Mesenchymal stem cell (in vitro differentiated cells and primary cell): ENCODE measurements at regions not wholly inside any gene's neighbourhood (a gene's known extent, or its start where the extent isn't known, plus 50 kb on each side); places are given as distances from the start of the nearest gene placed in this dataset.

Source experiments
- DNase-seq: peaks from one replicate; pipeline ENCODE4 v3.0.0-alpha.2; 2013
- H2AFZ ChIP-seq: one replicate; pipeline ENCODE4 v1.6.1; 2013; ENCODE audit warnings: low read depth, mild to moderate bottlenecking, control low read depth, inconsistent platforms, low read length, moderate library complexity
- H2AK5ac ChIP-seq: 2 replicates; pipeline ENCODE4 v1.6.1; 2013; ENCODE audit warnings: low read length, moderate library complexity, mild to moderate bottlenecking, inconsistent platforms; ENCODE audit not compliant: severe bottlenecking
- H2BK120ac ChIP-seq: one replicate; pipeline ENCODE4 v1.6.1; 2013; ENCODE audit warnings: low read depth, mild to moderate bottlenecking, inconsistent platforms, low read length, moderate library complexity
- H2BK12ac ChIP-seq, 2 experiments: one replicate each; pipeline ENCODE4 v1.6.1; 2013; ENCODE audit warnings: inconsistent platforms in 2 of 2, low read length in 2 of 2, mild to moderate bottlenecking in 2 of 2, moderate library complexity in 2 of 2, control low read depth in 1 of 2
- H2BK15ac ChIP-seq: one replicate; pipeline ENCODE4 v1.6.1; 2013; ENCODE audit warnings: mild to moderate bottlenecking, low read depth, inconsistent platforms; ENCODE audit not compliant: poor library complexity, severe bottlenecking
- H2BK5ac ChIP-seq: 2 replicates; pipeline ENCODE4 v1.6.1; 2013; ENCODE audit warnings: low read depth, mild to moderate bottlenecking, low read length, control low read depth, inconsistent platforms; ENCODE audit not compliant: poor library complexity, severe bottlenecking
- H3K14ac ChIP-seq, 2 experiments: one replicate each; pipeline ENCODE4 v1.6.1; 2013; ENCODE audit warnings: inconsistent platforms in 2 of 2, low read length in 2 of 2, control low read depth in 1 of 2, mild to moderate bottlenecking in 1 of 2, moderate library complexity in 1 of 2
- H3K18ac ChIP-seq, 2 experiments: one replicate each; pipeline ENCODE4 v1.6.1; 2013; ENCODE audit warnings: inconsistent platforms in 2 of 2, low read length in 2 of 2, control low read depth in 1 of 2, low read depth in 1 of 2, mild to moderate bottlenecking in 1 of 2
- H3K23ac ChIP-seq, 2 experiments: one replicate each; pipeline ENCODE4 v1.6.1; 2013; ENCODE audit warnings: inconsistent platforms in 2 of 2, low read length in 2 of 2, mild to moderate bottlenecking in 2 of 2, moderate library complexity in 2 of 2, control low read depth in 1 of 2
- H3K27ac ChIP-seq: 2 replicates; pipeline ENCODE4 v1.5.1; 2013; ENCODE audit warnings: mild to moderate bottlenecking, moderate library complexity, low read length, control low read depth, inconsistent platforms; ENCODE audit not compliant: poor library complexity, severe bottlenecking
- H3K27me3 ChIP-seq, 2 experiments: 2 replicates each; pipeline versions ENCODE4 v1.6.1 to v1.7.0; 2013; ENCODE audit warnings: low read length in 2 of 2, mild to moderate bottlenecking in 2 of 2, moderate library complexity in 2 of 2, control low read depth in 1 of 2, inconsistent platforms in 1 of 2; ENCODE audit not compliant: control insufficient read depth in 1 of 2, insufficient read depth in 1 of 2
- H3K36me3 ChIP-seq, 2 experiments: 2 replicates each; pipeline versions ENCODE4 v1.6.1 to v1.7.0; 2013; ENCODE audit warnings: low read length in 2 of 2, control low read depth in 1 of 2, inconsistent platforms in 1 of 2, low read depth in 1 of 2, mild to moderate bottlenecking in 1 of 2; ENCODE audit not compliant: insufficient read depth in 2 of 2, control insufficient read depth in 1 of 2
- H3K4ac ChIP-seq, 2 experiments: one replicate each; pipeline ENCODE4 v1.6.1; 2013; ENCODE audit warnings: inconsistent platforms in 2 of 2, low read length in 2 of 2, mild to moderate bottlenecking in 2 of 2, moderate library complexity in 2 of 2, control low read depth in 1 of 2, low read depth in 1 of 2
- H3K4me1 ChIP-seq: 2 replicates; pipeline ENCODE4 v1.6.1; 2013; ENCODE audit warnings: low read depth, low read length, control low read depth; ENCODE audit not compliant: control insufficient read depth, insufficient read depth
- H3K4me2 ChIP-seq: 2 replicates; pipeline ENCODE4 v1.6.1; 2013; ENCODE audit warnings: low read length, mild to moderate bottlenecking, inconsistent platforms; ENCODE audit not compliant: poor library complexity, severe bottlenecking
- H3K4me3 ChIP-seq, 2 experiments: 2 replicates each; pipeline versions ENCODE4 v1.5.1 to v1.7.0; 2013; ENCODE audit warnings: low read length in 2 of 2, mild to moderate bottlenecking in 2 of 2, control low read depth in 1 of 2, low read depth in 1 of 2; ENCODE audit not compliant: insufficient read depth in 1 of 2
- H3K79me1 ChIP-seq: replicated peaks from 2 replicates; pipeline ENCODE4 v1.6.1; 2013; ENCODE audit warnings: mild to moderate bottlenecking, control low read depth, low read length, inconsistent platforms; ENCODE audit not compliant: poor library complexity, severe bottlenecking
- H3K9ac ChIP-seq: 2 replicates; pipeline ENCODE4 v1.7.0; 2013; ENCODE audit warnings: mild to moderate bottlenecking, low read length, moderate library complexity
- H3K9me3 ChIP-seq: 2 replicates; pipeline ENCODE4 v1.7.0; 2013; ENCODE audit warnings: mild to moderate bottlenecking, low read length; ENCODE audit not compliant: control insufficient read depth
- H4K8ac ChIP-seq: one replicate; pipeline ENCODE4 v1.6.1; 2013; ENCODE audit warnings: inconsistent platforms, mild to moderate bottlenecking, low read length, moderate library complexity
- H4K91ac ChIP-seq: one replicate; pipeline ENCODE4 v1.6.1; 2013; ENCODE audit warnings: mild to moderate bottlenecking, low read length, inconsistent platforms
- WGBS: methylation state at CpG from one replicate; pipeline ENCODE4 v1.1.7; 2013; ENCODE audit warnings: mixed read lengths; 5-methylcytosine and 5-hydroxymethylcytosine counted together

- Histone ChIP-seq H3K79me1 (no peaks in the 10 kb centered on the region), H3K18ac (no peak overlapping the region), H3K14ac (no peak overlapping the region), H3K4ac (no peak overlapping the region), H3K9ac (no peak overlapping the region), H2BK120ac (no peak overlapping the region), H2AFZ (no peak overlapping the region), H3K27ac (no peak overlapping the region), H2BK12ac (no peak overlapping the region), H2AK5ac (no peak overlapping the region), H3K36me3 (no peaks in the 10 kb centered on the region), H3K4me1 (no peaks in the 10 kb centered on the region), H3K4me2 (no peak overlapping the region), H2BK15ac (no peak overlapping the region), H2BK5ac (no peak overlapping the region), H4K91ac (no peak overlapping the region), H4K8ac (no peak overlapping the region), H3K4me3 (no peak overlapping the region), H3K23ac (no peak overlapping the region), H3K9me3 (no peaks in the 10 kb centered on the region), H3K27me3 (peaks cover 0 to 32% of the 10 kb centered on the region in 2 experiments)
- DNase-seq, result no peak
- WGBS, result over 99% methylated on average over 2 of the region's 3 CpGs
These were observed 286.9 kb upstream of the RUNX1 start for GRCh38 chr21:35335951-35336446.

- no peak overlapping the region for H3K9ac ChIP-seq
- no peak overlapping the region for H4K8ac ChIP-seq
- H3K79me1 ChIP-seq, result no peaks in the 10 kb centered on the region
- H2BK5ac ChIP-seq, result no peak overlapping the region
- no peak overlapping the region for H2AFZ ChIP-seq
- WGBS, result 91% methylated on average over 9 of the region's 9 CpGs
- no peak overlapping the region for H2AK5ac ChIP-seq
- no peak for DNase-seq
- H3K4ac ChIP-seq, result no peak overlapping the region
- H3K4me1 ChIP-seq, result no peaks in the 10 kb centered on the region
- H3K18ac ChIP-seq, result no peak overlapping the region
- H3K27me3 ChIP-seq, result peaks cover 0 to 40% of the 10 kb centered on the region in 2 experiments
- H4K91ac ChIP-seq, result no peak overlapping the region
- H3K4me2 ChIP-seq, result no peak overlapping the region
- H3K4me3 ChIP-seq, result no peak overlapping the region
- no peaks in the 10 kb centered on the region for H3K9me3 ChIP-seq
- no peak overlapping the region for H2BK12ac ChIP-seq
- no peak overlapping the region for H3K23ac ChIP-seq
- no peak overlapping the region for H2BK15ac ChIP-seq
- no peak overlapping the region for H2BK120ac ChIP-seq
- no peak overlapping the region for H3K14ac ChIP-seq
- H3K36me3 ChIP-seq, result no peaks in the 10 kb centered on the region
- no peak overlapping the region for H3K27ac ChIP-seq
These were observed 284.9 kb upstream of the RUNX1 start for GRCh38 chr21:35333831-35334618.

DNA sequence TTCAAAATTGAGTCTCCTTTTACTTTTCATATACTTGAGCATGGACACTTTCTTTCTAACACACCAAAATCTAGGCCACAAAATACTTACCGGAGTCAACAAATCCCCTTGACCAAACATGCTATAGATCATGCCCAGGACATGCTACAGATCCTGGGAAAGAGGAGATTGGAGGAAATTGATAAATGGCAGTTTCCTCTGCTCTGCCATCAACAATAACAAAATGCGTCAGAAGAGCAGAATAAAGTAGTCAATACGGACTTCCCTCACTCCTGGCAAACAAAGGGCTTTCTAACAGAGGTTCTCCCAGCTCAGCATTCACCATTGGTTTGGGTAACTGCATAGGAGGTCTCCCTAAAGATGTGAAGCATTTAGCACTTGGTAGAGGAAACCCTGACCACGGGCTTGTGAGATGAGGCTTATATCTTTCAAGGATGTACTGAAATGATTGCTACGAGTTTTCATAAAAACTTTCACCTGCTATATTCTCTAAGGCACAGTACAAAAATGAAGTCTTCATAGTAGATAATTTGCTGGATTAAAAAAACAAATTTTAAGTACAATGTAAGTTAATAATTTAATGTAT, 283.8 kb upstream of the RUNX1 start:
- Histone ChIP-seq H3K27me3 (peaks cover 0 to 46% of the 10 kb centered on the region in 2 experiments), H3K23ac (no peak overlapping the region), H4K91ac (no peak overlapping the region), H3K27ac (no peak overlapping the region), H3K36me3 (no peaks in the 10 kb centered on the region), H3K4me1 (no peaks in the 10 kb centered on the region), H4K8ac (no peak overlapping the region), H3K9ac (no peak overlapping the region), H3K9me3 (no peaks in the 10 kb centered on the region), H3K18ac (no peak overlapping the region), H2BK12ac (no peak overlapping the region), H3K4me3 (no peak overlapping the region), H2AFZ (no peak overlapping the region), H2AK5ac (no peak overlapping the region), H3K79me1 (no peaks in the 10 kb centered on the region), H3K4me2 (no peak overlapping the region), H3K4ac (no peak overlapping the region), H2BK15ac (no peak overlapping the region), H3K14ac (no peak overlapping the region), H2BK120ac (no peak overlapping the region), H2BK5ac (no peak overlapping the region)
- DNase-seq, result no peak
- WGBS, result 85% methylated on average over 2 of the region's 5 CpGs

DNA sequence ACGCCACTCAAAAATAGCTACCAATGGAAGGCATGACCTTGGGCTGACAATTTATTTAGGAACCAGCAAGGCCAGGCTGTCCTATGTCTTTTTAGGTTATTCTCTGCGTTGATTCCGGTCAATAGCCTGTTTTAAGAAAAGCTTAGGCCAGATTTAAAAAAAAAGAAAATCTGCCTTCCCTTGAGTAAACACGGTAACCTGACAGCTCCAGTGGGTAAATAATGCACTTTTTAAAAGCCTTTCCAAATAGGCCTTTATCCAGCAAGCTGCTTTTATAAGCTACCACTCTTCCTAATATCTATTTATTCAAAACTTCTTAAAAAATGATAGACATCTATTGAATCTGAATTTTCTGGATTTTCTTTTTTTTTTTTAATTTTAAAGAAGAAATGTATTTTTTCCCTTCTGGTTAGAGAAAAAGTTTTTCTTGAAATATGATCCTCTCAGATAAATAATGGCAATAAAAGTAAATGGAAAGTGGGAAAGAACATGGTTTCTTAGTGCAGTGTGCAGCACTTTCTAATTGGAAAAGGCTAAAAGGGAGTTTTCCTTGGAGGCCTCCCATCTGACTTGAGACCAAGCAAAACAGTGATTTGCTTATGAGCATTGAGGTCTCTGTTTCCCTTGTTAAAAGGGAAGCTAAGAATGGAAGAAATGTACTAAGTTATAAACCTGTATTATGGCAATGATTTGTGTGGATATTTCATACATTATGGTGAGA, 281.0 kb upstream of the RUNX1 start:
- Histone ChIP-seq H3K4me2 (no peak overlapping the region), H2BK5ac (no peak overlapping the region)

More for the DNA sequence above, 281.0 kb upstream of the RUNX1 start:
- Histone ChIP-seq H3K27me3 (peaks cover 0 to 63% of the 10 kb centered on the region in 2 experiments), H3K27ac (no peak overlapping the region), H3K4ac (no peak overlapping the region), H3K9ac (no peak overlapping the region), H3K18ac (no peak overlapping the region), H3K9me3 (no peaks in the 10 kb centered on the region), H2AK5ac (no peak overlapping the region), H3K14ac (no peak overlapping the region), H2BK15ac (no peak overlapping the region), H4K8ac (no peak overlapping the region), H3K4me1 (no peaks in the 10 kb centered on the region), H3K23ac (no peak overlapping the region), H2BK120ac (no peak overlapping the region), H4K91ac (no peak overlapping the region), H3K4me3 (no peak overlapping the region), H2BK12ac (no peak overlapping the region), H3K79me1 (no peaks in the 10 kb centered on the region), H3K36me3 (no peaks in the 10 kb centered on the region), H2AFZ (no peak overlapping the region)
- DNase-seq, result no peak
- WGBS, result 89% methylated on average over 4 of the region's 4 CpGs
